T-cell (primary cell): ENCODE measurements at regions not wholly inside any gene's neighbourhood (a gene's known extent, or its start where the extent isn't known, plus 50 kb on each side); places are given as distances from the start of the nearest gene placed in this dataset.

Source experiments
- ATAC-seq, 4 experiments: fragments of 200-7000 bp in 3 of 4; fragments of 150-1000 bp in 1 of 4; cut with Tn5 transposase; replicated peaks in 1 of 4; 1 replicate in 3 of 4; 2 replicates in 1 of 4; pipeline ENCODE4 v1.10.0; 2021; ENCODE audit warnings: moderate library complexity in 3 of 4, mild to moderate bottlenecking in 2 of 4, moderate number of reproducible peaks in 1 of 4
- CTCF ChIA-PET, 2 donors: fragments of 300-600 bp; sonication (Branson Sonifier 250); formaldehyde crosslinking; loops; one replicate each; lab custom pipeline; 2022; ENCODE audit warnings: antibody characterized with exemption in 2 of 2; lab: Charles Lee
- POLR2A ChIA-PET, 2 donors: fragments of 300-600 bp; sonication (Branson Sonifier 250); formaldehyde crosslinking; loops; one replicate each; lab custom pipeline; 2022; ENCODE audit warnings: antibody characterized with exemption in 2 of 2; lab: Charles Lee
- DNase-seq, 35 experiments: peaks; one replicate each; pipeline versions ENCODE4 v3.0.0 to v3.0.0-alpha.2; 2013 to 2023
- H3K27ac ChIP-seq: one replicate; pipeline ENCODE4 v1.5.1; 2013; ENCODE audit warnings: low read length
- H3K27me3 ChIP-seq, 2 experiments: replicated peaks in 1 of 2; 1 replicate in 1 of 2; 2 replicates in 1 of 2; pipeline versions ENCODE4 v1.6.1 to v1.7.0; 2013; ENCODE audit warnings: low read length in 1 of 2, mixed read lengths in 1 of 2; ENCODE audit not compliant: control insufficient read depth in 2 of 2, insufficient read depth in 2 of 2; ENCODE audit errors: extremely low read depth in 1 of 2
- H3K36me3 ChIP-seq, 2 donors: 1 replicate in 1 of 2; 2 replicates in 1 of 2; pipeline versions ENCODE4 v1.6.1 to v1.7.0; 2013; ENCODE audit warnings: low read length in 1 of 2; ENCODE audit not compliant: control insufficient read depth in 2 of 2, insufficient read depth in 1 of 2; ENCODE audit errors: extremely low read depth in 1 of 2
- H3K4me1 ChIP-seq, 2 experiments: 1 replicate in 1 of 2; 2 replicates in 1 of 2; pipeline versions ENCODE4 v1.6.1 to v1.7.0; 2013; ENCODE audit warnings: low read length in 2 of 2, mixed read lengths in 1 of 2; ENCODE audit not compliant: insufficient read depth in 2 of 2, control insufficient read depth in 1 of 2; ENCODE audit errors: extremely low read depth in 1 of 2
- H3K4me3 ChIP-seq, 2 donors: 1 replicate in 1 of 2; 2 replicates in 1 of 2; pipeline versions ENCODE4 v1.5.1 to v1.7.0; 2013; ENCODE audit warnings: mild to moderate bottlenecking in 2 of 2, low read length in 1 of 2, moderate library complexity in 1 of 2; ENCODE audit not compliant: control insufficient read depth in 1 of 2; ENCODE audit errors: extremely low read depth in 1 of 2
- H3K9me3 ChIP-seq: 2 replicates; pipeline ENCODE4 v1.7.0; 2013
- H3K27ac Mint-ChIP-seq, 2 donors: one replicate each; pipeline ENCODE4 v1.8.0; 2020 to 2021; ENCODE audit warnings: mild to moderate bottlenecking in 2 of 2, mixed read lengths in 2 of 2
- H3K27me3 Mint-ChIP-seq, 2 donors: one replicate each; pipeline ENCODE4 v1.8.0; 2021 to 2022; ENCODE audit warnings: mixed read lengths in 2 of 2
- H3K36me3 Mint-ChIP-seq: one replicate; pipeline ENCODE4 v1.8.0; 2021; ENCODE audit warnings: mixed read lengths
- H3K4me1 Mint-ChIP-seq, 3 donors: one replicate each; pipeline ENCODE4 v1.8.0; 2020 to 2022; ENCODE audit warnings: mixed read lengths in 3 of 3, mild to moderate bottlenecking in 1 of 3
- H3K4me3 Mint-ChIP-seq, 3 donors: one replicate each; pipeline ENCODE4 v1.8.0; 2020 to 2022; ENCODE audit warnings: mild to moderate bottlenecking in 3 of 3, mixed read lengths in 3 of 3, moderate library complexity in 3 of 3
- H3K9me3 Mint-ChIP-seq, 3 donors: one replicate each; pipeline ENCODE4 v1.8.0; 2020 to 2022; ENCODE audit warnings: mixed read lengths in 3 of 3
- WGBS: methylation state at CpG from one replicate; pipeline ENCODE4 v1.1.5; 2013; ENCODE audit warnings: missing lambda C conversion rate; ENCODE audit not compliant: insufficient coverage; 5-methylcytosine and 5-hydroxymethylcytosine counted together

- ATAC-seq = no peak
- 90% methylated on average over 5 of the region's 6 CpGs for WGBS
- Histone ChIP-seq H3K36me3 (no peaks in the 10 kb centered on the region), H3K4me3 (no peak overlapping the region), H3K9me3 (no peaks in the 10 kb centered on the region), H3K4me1 (no peaks in the 10 kb centered on the region), H3K27me3 (peaks cover 0 to 9% of the 10 kb centered on the region in 2 experiments), H3K27ac (no peak overlapping the region)
- Mint-ChIP-seq H3K36me3 (no peaks in the 10 kb centered on the region), H3K4me1 (no peaks in the 10 kb centered on the region), H3K27ac (no peak overlapping the region), H3K4me3 (no peak overlapping the region), H3K27me3 (peaks cover 10 to 12% of the 10 kb centered on the region in 2 donors), H3K9me3 (no peaks in the 10 kb centered on the region)
- DNase-seq = no peak
- ChIA-PET POLR2A (no interaction called here), CTCF (no interaction called here)
Observed at GRCh38 chr6:3653528-3654070, 97.9 kb downstream of the PXDC1 start.

GRCh38 chr6:3651698-3652229 is 99.7 kb downstream of the PXDC1 start:
- no peaks in the 10 kb centered on the region for H3K4me1 Mint-ChIP-seq
- peaks cover 10 to 12% of the 10 kb centered on the region in 2 donors for H3K27me3 Mint-ChIP-seq
- H3K9me3 Mint-ChIP-seq = no peaks in the 10 kb centered on the region
- CTCF ChIA-PET = no interaction called here
- DNase-seq (no peak), ATAC-seq (no peak)
- peaks cover 0 to 13% of the 10 kb centered on the region in 2 experiments for H3K27me3 ChIP-seq
- no peak overlapping the region for H3K4me3 Mint-ChIP-seq
- no peaks in the 10 kb centered on the region for H3K36me3 ChIP-seq
- H3K36me3 Mint-ChIP-seq = no peaks in the 10 kb centered on the region
- POLR2A ChIA-PET = no interaction called here
- H3K4me1 ChIP-seq = no peaks in the 10 kb centered on the region
- H3K9me3 ChIP-seq = no peaks in the 10 kb centered on the region
- no peak overlapping the region for H3K27ac ChIP-seq
- H3K27ac Mint-ChIP-seq = no peak overlapping the region
- no peak overlapping the region for H3K4me3 ChIP-seq
- 67% methylated on average over 10 of the region's 12 CpGs for WGBS

GRCh38 chr6:3650959-3651697 is 100.4 kb downstream of the PXDC1 start:
- WGBS = 94% methylated on average over 5 of the region's 15 CpGs
- CTCF ChIA-PET = no interaction called here
- Histone ChIP-seq H3K4me3 (no peak overlapping the region), H3K27ac (no peak overlapping the region), H3K4me1 (no peaks in the 10 kb centered on the region), H3K36me3 (no peaks in the 10 kb centered on the region), H3K9me3 (no peaks in the 10 kb centered on the region), H3K27me3 (peaks cover 0 to 14% of the 10 kb centered on the region in 2 experiments)
- peaks cover 6 to 9% of the 10 kb centered on the region in 2 donors for H3K27me3 Mint-ChIP-seq
- POLR2A ChIA-PET = no interaction called here
- ATAC-seq (no peak), DNase-seq (no peak)
- no peaks in the 10 kb centered on the region for H3K4me1 Mint-ChIP-seq
- no peak overlapping the region for H3K4me3 Mint-ChIP-seq
- no peaks in the 10 kb centered on the region for H3K9me3 Mint-ChIP-seq
- H3K36me3 Mint-ChIP-seq = no peaks in the 10 kb centered on the region
- H3K27ac Mint-ChIP-seq = no peak overlapping the region

- no peak for DNase-seq
- WGBS = 93% methylated on average over 11 of the region's 17 CpGs
- ChIA-PET POLR2A (no interaction called here), CTCF (no interaction called here)
- no peaks in the 10 kb centered on the region for H3K9me3 Mint-ChIP-seq
- H3K27me3 ChIP-seq = peaks cover 0 to 14% of the 10 kb centered on the region in 2 experiments
- no peak overlapping the region for H3K27ac ChIP-seq
- no peak overlapping the region for H3K27ac Mint-ChIP-seq
- no peaks in the 10 kb centered on the region for H3K4me1 Mint-ChIP-seq
- no peaks in the 10 kb centered on the region for H3K4me1 ChIP-seq
- H3K36me3 Mint-ChIP-seq = no peaks in the 10 kb centered on the region
- H3K4me3 Mint-ChIP-seq = no peak overlapping the region
- H3K9me3 ChIP-seq = no peaks in the 10 kb centered on the region
- H3K36me3 ChIP-seq = no peaks in the 10 kb centered on the region
- no peak overlapping the region for H3K4me3 ChIP-seq
- ATAC-seq = no peak
- H3K27me3 Mint-ChIP-seq = peaks cover 4 to 8% of the 10 kb centered on the region in 2 donors
Observed at GRCh38 chr6:3650076-3650958, 101.2 kb downstream of the PXDC1 start.

GRCh38 chr6:3648724-3649123 is 102.8 kb downstream of the PXDC1 start:
- no CpG with 5 or more reads among the region's 2 CpGs for WGBS
- ChIA-PET POLR2A (no interaction called here), CTCF (no interaction called here)
- Mint-ChIP-seq H3K4me1 (no peaks in the 10 kb centered on the region), H3K9me3 (no peaks in the 10 kb centered on the region), H3K27ac (no peak overlapping the region), H3K4me3 (no peak overlapping the region), H3K27me3 (peaks cover 0 to 10% of the 10 kb centered on the region in 2 donors), H3K36me3 (no peaks in the 10 kb centered on the region)
- Histone ChIP-seq H3K36me3 (no peaks in the 10 kb centered on the region), H3K9me3 (no peaks in the 10 kb centered on the region), H3K4me3 (no peak overlapping the region), H3K4me1 (no peaks in the 10 kb centered on the region), H3K27me3 (peaks cover 0 to 17% of the 10 kb centered on the region in 2 experiments), H3K27ac (no peak overlapping the region)
- no peak for DNase-seq
- ATAC-seq = no peak

GRCh38 chr6:3646616-3647362 is 104.7 kb downstream of the PXDC1 start:
- DNase-seq (no peak), ATAC-seq (no peak)
- no peaks in the 10 kb centered on the region for H3K9me3 ChIP-seq
- no peaks in the 10 kb centered on the region for H3K4me1 ChIP-seq
- H3K4me3 ChIP-seq = no peak overlapping the region
- POLR2A ChIA-PET = no interaction called here
- H3K9me3 Mint-ChIP-seq = no peaks in the 10 kb centered on the region
- no peak overlapping the region for H3K27ac Mint-ChIP-seq
- peaks cover 0 to 16% of the 10 kb centered on the region in 2 experiments for H3K27me3 ChIP-seq
- no peak overlapping the region for H3K27ac ChIP-seq
- peaks cover 0 to 6% of the 10 kb centered on the region in 2 donors for H3K27me3 Mint-ChIP-seq
- H3K36me3 Mint-ChIP-seq = no peaks in the 10 kb centered on the region
- WGBS = 87% methylated on average over 24 of the region's 27 CpGs
- H3K36me3 ChIP-seq = no peaks in the 10 kb centered on the region
- no peak overlapping the region for H3K4me3 Mint-ChIP-seq
- CTCF ChIA-PET = interaction anchor here in 1 of 2 donors (0.6 kb wide), 1 partner anchor 9 kb away, joined by 4 read pairs; no protein-coding TSS in a partner anchor
- H3K4me1 Mint-ChIP-seq = no peaks in the 10 kb centered on the region
